HCT116 (cell line): ENCODE measurements at regions not wholly inside any gene's neighbourhood (a gene's known extent, or its start where the extent isn't known, plus 50 kb on each side); places are given as distances from the start of the nearest gene placed in this dataset.

Source experiments
- ATAC-seq: fragments of 200-7000 bp; cut with Tn5 transposase; 2 replicates; pipeline ENCODE4 v1.9.1; 2020; ENCODE audit warnings: mild to moderate bottlenecking, moderate library complexity
- BruUV-seq: library from RNA; stranded (reverse); fragments of 400-500 nt; replicated peaks from 2 replicates; lab custom pipeline; 2021; lab: Mats Ljungman, UMichigan
- CTCF ChIA-PET: fragments of 300-600 bp; sonication (Branson Sonifier 250); formaldehyde crosslinking; loops from one replicate; lab custom pipeline; 2021; ENCODE audit warnings: antibody characterized with exemption; lab: Charles Lee
- POLR2A ChIA-PET: fragments of 300-600, 350-600 bp; sonication (Branson Sonifier 250); formaldehyde crosslinking; loops from one replicate; lab custom pipeline; 2021; ENCODE audit warnings: antibody characterized with exemption; lab: Charles Lee
- RAD21 ChIA-PET, 2 experiments: fragments of 300-600 bp; sonication (Branson Sonifier 250); formaldehyde crosslinking; loops; one replicate each; lab custom pipeline; 2023; ENCODE audit warnings: low total read pairs in 2 of 2; ENCODE audit not compliant: uncharacterized antibody in 2 of 2, unreplicated experiment in 2 of 2, low non-redundant PET in 1 of 2; lab: Charles Lee
- DNase-seq: peaks from one replicate; pipeline ENCODE4 v3.0.0-alpha.2; 2010; ENCODE audit warnings: low read depth, low spot score
- H2AFZ ChIP-seq: fragments of 200-600 bp; shearing (Covaris generic), sonication (generic); 2 replicates; pipeline ENCODE4 v1.6.1; 2017; ENCODE audit warnings: low read depth, mixed run types, mixed read lengths, antibody characterized with exemption, low read length; ENCODE audit not compliant: poor library complexity, severe bottlenecking
- H3K27ac ChIP-seq: 2 replicates; pipeline ENCODE4 v1.5.1; 2012; ENCODE audit warnings: low read depth, low read length
- H3K27me3 ChIP-seq: fragments of 200-600 bp; sonication (generic); 2 replicates; pipeline ENCODE4 v1.6.1; 2016; ENCODE audit warnings: mixed run types, low read length, mixed read lengths; ENCODE audit not compliant: insufficient read depth
- H3K36me3 ChIP-seq, 2 experiments: fragments of 200-500 bp in 1 of 2; fragments of 200-600 bp in 1 of 2; sonication (Bioruptor generic) in 1 of 2; sonication (generic) in 1 of 2; 2 replicates each; pipeline versions ENCODE4 v1.5.1 to v1.6.1; 2014 to 2016; ENCODE audit warnings: low read length in 2 of 2, inconsistent platforms in 1 of 2, mixed read lengths in 1 of 2, mixed run types in 1 of 2; ENCODE audit not compliant: insufficient read depth in 2 of 2, control insufficient read depth in 1 of 2
- H3K4me1 ChIP-seq, 2 experiments: fragments of 200-600 bp in 1 of 2; sonication (generic) in 1 of 2; 2 replicates each; pipeline versions ENCODE4 v1.5.1 to v1.6.1; 2012 to 2017; ENCODE audit warnings: low read length in 2 of 2, inconsistent platforms in 1 of 2, mild to moderate bottlenecking in 1 of 2, mixed read lengths in 1 of 2, mixed run types in 1 of 2, moderate library complexity in 1 of 2; ENCODE audit not compliant: insufficient read depth in 2 of 2, control insufficient read depth in 1 of 2
- H3K4me2 ChIP-seq: fragments of 200-600 bp; sonication (generic); 2 replicates; pipeline ENCODE4 v1.6.1; 2017; ENCODE audit warnings: mixed run types, low read length, mixed read lengths
- H3K4me3 ChIP-seq, 2 experiments: fragments of 200-600 bp in 1 of 2; sonication (generic) in 1 of 2; replicated peaks in 1 of 2; 2 replicates each; pipeline ENCODE4 v1.5.1; 2011 to 2016; ENCODE audit warnings: low read length in 2 of 2, control low read depth in 1 of 2, low read depth in 1 of 2, mild to moderate bottlenecking in 1 of 2, mixed read lengths in 1 of 2, mixed run types in 1 of 2
- H3K79me2 ChIP-seq: fragments of 200-600 bp; sonication (generic); 2 replicates; pipeline ENCODE4 v1.6.1; 2017; ENCODE audit warnings: mild to moderate bottlenecking, mixed run types, low read length, moderate library complexity, mixed read lengths; ENCODE audit not compliant: insufficient read depth
- H3K9ac ChIP-seq: fragments of 200-600 bp; sonication (generic); 2 replicates; pipeline ENCODE4 v1.6.1; 2016; ENCODE audit warnings: low read length, mixed read lengths
- H3K9me2 ChIP-seq: fragments of 200-600 bp; sonication (generic), shearing (Covaris generic); 2 replicates; pipeline ENCODE4 v1.6.1; 2017; ENCODE audit warnings: mixed run types, mild to moderate bottlenecking, moderate library complexity; ENCODE audit not compliant: insufficient read depth
- H3K9me3 ChIP-seq, 2 experiments: fragments of 200-500 bp in 1 of 2; fragments of 200-600 bp in 1 of 2; sonication (Bioruptor generic) in 1 of 2; sonication (generic) in 1 of 2; 2 replicates each; pipeline ENCODE4 v1.6.1; 2014 to 2017; ENCODE audit warnings: low read length in 2 of 2, mixed read lengths in 2 of 2, inconsistent platforms in 1 of 2, low read depth in 1 of 2, mild to moderate bottlenecking in 1 of 2, mixed run types in 1 of 2, moderate library complexity in 1 of 2; ENCODE audit not compliant: control insufficient read depth in 1 of 2, insufficient read depth in 1 of 2
- H4K20me1 ChIP-seq: fragments of 200-600 bp; sonication (generic), shearing (Covaris generic); 2 replicates; pipeline ENCODE4 v1.6.1; 2017; ENCODE audit warnings: mixed run types, mild to moderate bottlenecking, moderate library complexity; ENCODE audit not compliant: insufficient read depth
- CBX3 ChIP-seq: IDR thresholded peaks from 2 replicates; pipeline ENCODE4 v1.6.1; 2012; ENCODE audit warnings: low read depth
- CEBPB ChIP-seq: IDR thresholded peaks from 2 replicates; pipeline ENCODE4 v1.6.1; 2012; ENCODE audit warnings: low read depth
- EGR1 ChIP-seq: IDR thresholded peaks from 2 replicates; pipeline ENCODE4 v1.6.1; 2012; ENCODE audit warnings: low read depth
- EZH2 ChIP-seq: fragments of 200-600 bp; sonication (generic); IDR thresholded peaks from 2 replicates; pipeline ENCODE4 v1.6.1; 2017; ENCODE audit warnings: antibody characterized with exemption, mixed run types
- EZH2phosphoT487 ChIP-seq: fragments of 200-600 bp; IDR thresholded peaks from 2 replicates; pipeline ENCODE4 v1.6.1; 2018; ENCODE audit warnings: antibody characterized with exemption, borderline replicate concordance
- JUND ChIP-seq: IDR thresholded peaks from 2 replicates; pipeline ENCODE4 v1.6.1; 2012
- MAX ChIP-seq: IDR thresholded peaks from 2 replicates; pipeline ENCODE4 v1.6.1; 2012
- POLR2A ChIP-seq: IDR thresholded peaks from 2 replicates; pipeline ENCODE4 v1.7.0; 2011; ENCODE audit warnings: borderline replicate concordance; ENCODE audit not compliant: insufficient read depth, insufficient read length; ENCODE audit errors: extremely low read depth
- POLR2AphosphoS5 ChIP-seq: IDR thresholded peaks from 2 replicates; pipeline ENCODE4 v1.6.1; 2011; ENCODE audit warnings: mild to moderate bottlenecking, low read depth, low read length, moderate library complexity
- RAD21 ChIP-seq: IDR thresholded peaks from 2 replicates; pipeline ENCODE4 v1.6.1; 2012; ENCODE audit warnings: low read depth, mild to moderate bottlenecking
- SIN3A ChIP-seq: IDR thresholded peaks from 2 replicates; pipeline ENCODE4 v1.6.1; 2012; ENCODE audit warnings: low read depth
- SRF ChIP-seq: IDR thresholded peaks from 2 replicates; pipeline ENCODE4 v1.6.1; 2012; ENCODE audit warnings: low read depth
- TCF7L2 ChIP-seq: IDR thresholded peaks from 2 replicates; pipeline ENCODE4 v1.7.0; 2011; ENCODE audit warnings: borderline replicate concordance, inconsistent platforms; ENCODE audit not compliant: insufficient read depth, insufficient read length; ENCODE audit errors: extremely low read depth
- YY1 ChIP-seq: IDR thresholded peaks from 2 replicates; pipeline ENCODE4 v1.6.1; 2011; ENCODE audit warnings: low read length, low read depth, moderate library complexity, mild to moderate bottlenecking; ENCODE audit not compliant: insufficient replicate concordance; ENCODE audit errors: extremely low read depth
- ZBTB33 ChIP-seq: IDR thresholded peaks from 2 replicates; pipeline ENCODE4 v1.6.1; 2011; ENCODE audit warnings: mild to moderate bottlenecking, low read length, moderate library complexity; ENCODE audit not compliant: insufficient replicate concordance; ENCODE audit errors: extremely low read depth
- ZFX ChIP-seq: fragments of 450-650 bp; IDR thresholded peaks from 2 replicates; pipeline ENCODE4 v1.6.1; 2017
- ZNF274 ChIP-seq: fragments of 200-500 bp; sonication (Bioruptor generic); IDR thresholded peaks from 2 replicates; pipeline ENCODE4 v1.6.1; 2014; ENCODE audit warnings: mild to moderate bottlenecking, low read depth, low read length, inconsistent platforms
- intact Hi-C: fragments of 100-400 bp; cut with micrococcal nuclease; formaldehyde crosslinking; loops from 2 replicates; pipeline ENCODE4 v1.10.0; 2022
- TF ChIP-seq, protein P1 (sequence below), 3 experiments: fragments of 200-600 bp in 1 of 3; sonication (generic) in 1 of 3; IDR thresholded peaks in 2 of 3; conservative IDR thresholded peaks in 1 of 3; 2 replicates each; pipeline ENCODE4 v1.5.1; 2012 to 2017; ENCODE audit warnings: low read depth in 2 of 3, low read length in 2 of 3, antibody characterized with exemption in 1 of 3, borderline replicate concordance in 1 of 3, control low read depth in 1 of 3, mild to moderate bottlenecking in 1 of 3, mixed read lengths in 1 of 3, mixed run types in 1 of 3, moderate library complexity in 1 of 3; ENCODE audit not compliant: insufficient read depth in 1 of 3
- TF ChIP-seq, protein P2 (sequence below): IDR thresholded peaks from 2 replicates; pipeline ENCODE4 v1.6.1; 2012

DNA sequence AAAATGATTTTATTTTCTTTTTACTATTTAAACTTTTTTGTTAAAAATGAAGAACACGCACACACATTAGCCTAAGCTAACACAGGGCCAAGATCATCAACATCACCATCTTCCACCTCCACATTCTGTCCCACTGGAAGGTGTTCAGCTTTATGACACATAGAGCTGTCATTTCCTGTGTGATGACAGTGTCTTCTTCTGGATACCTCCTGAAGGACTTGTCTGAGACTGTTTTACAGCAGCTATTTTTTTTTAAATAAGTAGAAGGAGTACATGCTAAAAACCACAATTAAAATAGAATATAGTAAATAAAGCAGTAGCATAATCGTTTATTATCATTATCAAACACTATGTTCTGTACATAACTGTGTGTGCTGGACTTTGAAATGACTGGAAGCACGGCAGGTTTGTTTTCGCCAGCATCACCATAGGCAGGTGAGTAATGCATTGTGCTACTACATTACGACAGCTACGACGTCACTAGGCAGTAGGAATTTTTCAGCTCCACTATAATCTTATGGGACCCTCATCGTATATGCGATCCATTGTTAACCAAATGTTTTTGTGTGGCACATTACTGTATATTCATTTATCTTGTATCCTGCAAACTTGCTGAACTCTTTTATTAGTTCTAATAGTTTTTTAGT, 72.8 kb downstream of the KLF15 start:
- H3K4me1 ChIP-seq, result peaks cover 15 to 39% of the 10 kb centered on the region in 2 experiments
- no peak overlapping the region for H3K27ac ChIP-seq
- POLR2A ChIA-PET, result interaction anchor here (0.7 kb wide), 1 partner anchor 26 kb away, joined by 3 read pairs; no protein-coding TSS in a partner anchor
- H4K20me1 ChIP-seq, result no peaks in the 10 kb centered on the region
- H3K27me3 ChIP-seq, result no peaks in the 10 kb centered on the region
- H3K9me2 ChIP-seq, result no peaks in the 10 kb centered on the region
- intact Hi-C loops, result no loop called here
- peak overlapping the region; percentile 67 for H3K4me2 ChIP-seq
- H3K9ac ChIP-seq, result no peak overlapping the region
- H3K4me3 ChIP-seq, result peak overlapping the region; percentile 28 to 40
- BruUV-seq, result no TSS peak
- ATAC-seq (peak; percentile 78), DNase-seq (peak; percentile 86)
- RAD21 ChIA-PET, result no interaction called here
- H2AFZ ChIP-seq, result peak overlapping the region; percentile 79
- H3K79me2 ChIP-seq, result no peaks in the 10 kb centered on the region
- CTCF ChIA-PET, result no interaction called here
- H3K9me3 ChIP-seq, result peaks cover 0 to 6% of the 10 kb centered on the region in 2 experiments; a peak in 1 of 4 replicates
- H3K36me3 ChIP-seq, result no peaks in the 10 kb centered on the region
- TF ChIP-seq CEBPB (peak; percentile 43; the same call in 1 of the 2 replicates), RAD21 (peak; percentile 7; the same call in 1 of the 2 replicates), SIN3A (no peak), POLR2A (no peak), POLR2AphosphoS5 (no peak), EZH2phosphoT487 (no peak), ZFX (no peak), CBX3 (peak; percentile 34; the same call in 1 of the 2 replicates), EZH2 (no peak), YY1 (no peak), JUND (peak; percentile 70), ZBTB33 (no peak), TCF7L2 (no peak), EGR1 (peak; percentile 56; the same call in 1 of the 2 replicates), SRF (peak; percentile 40; the same call in 1 of the 2 replicates), MAX (no peak), ZNF274 (no peak)
- TF ChIP-seq, protein P1, sequence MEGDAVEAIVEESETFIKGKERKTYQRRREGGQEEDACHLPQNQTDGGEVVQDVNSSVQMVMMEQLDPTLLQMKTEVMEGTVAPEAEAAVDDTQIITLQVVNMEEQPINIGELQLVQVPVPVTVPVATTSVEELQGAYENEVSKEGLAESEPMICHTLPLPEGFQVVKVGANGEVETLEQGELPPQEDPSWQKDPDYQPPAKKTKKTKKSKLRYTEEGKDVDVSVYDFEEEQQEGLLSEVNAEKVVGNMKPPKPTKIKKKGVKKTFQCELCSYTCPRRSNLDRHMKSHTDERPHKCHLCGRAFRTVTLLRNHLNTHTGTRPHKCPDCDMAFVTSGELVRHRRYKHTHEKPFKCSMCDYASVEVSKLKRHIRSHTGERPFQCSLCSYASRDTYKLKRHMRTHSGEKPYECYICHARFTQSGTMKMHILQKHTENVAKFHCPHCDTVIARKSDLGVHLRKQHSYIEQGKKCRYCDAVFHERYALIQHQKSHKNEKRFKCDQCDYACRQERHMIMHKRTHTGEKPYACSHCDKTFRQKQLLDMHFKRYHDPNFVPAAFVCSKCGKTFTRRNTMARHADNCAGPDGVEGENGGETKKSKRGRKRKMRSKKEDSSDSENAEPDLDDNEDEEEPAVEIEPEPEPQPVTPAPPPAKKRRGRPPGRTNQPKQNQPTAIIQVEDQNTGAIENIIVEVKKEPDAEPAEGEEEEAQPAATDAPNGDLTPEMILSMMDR (IDR thresholded peaks at IDR 0.05 in 2 of 3, conservative IDR thresholded peaks at IDR 0.05 in 1 of 3; ENCODE audit: borderline replicate concordance in 1 of 3, insufficient read depth in 1 of 3, low read depth in 2 of 3, low read length in 2 of 3), result no peak
- TF ChIP-seq, protein P2, sequence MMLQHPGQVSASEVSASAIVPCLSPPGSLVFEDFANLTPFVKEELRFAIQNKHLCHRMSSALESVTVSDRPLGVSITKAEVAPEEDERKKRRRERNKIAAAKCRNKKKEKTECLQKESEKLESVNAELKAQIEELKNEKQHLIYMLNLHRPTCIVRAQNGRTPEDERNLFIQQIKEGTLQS, result no peak
